H9 (cell line): ENCODE measurements at regions not wholly inside any gene's neighbourhood (a gene's known extent, or its start where the extent isn't known, plus 50 kb on each side); places are given as distances from the start of the nearest gene placed in this dataset.

ENCODE experiments used
- DNase-seq: peaks from one replicate; pipeline ENCODE4 v3.0.0-alpha.2; 2017
- H2AFZ ChIP-seq: one replicate; pipeline ENCODE4 v1.6.1; 2013; ENCODE audit warnings: mild to moderate bottlenecking, low read length, control low read depth, moderate library complexity
- H2AK5ac ChIP-seq: 2 replicates; pipeline ENCODE4 v1.6.1; 2013; ENCODE audit warnings: low read length, control low read depth, mixed read lengths; ENCODE audit not compliant: insufficient read length
- H2BK120ac ChIP-seq: one replicate; pipeline ENCODE4 v1.6.1; 2013; ENCODE audit warnings: low read depth, mild to moderate bottlenecking, low read length, control low read depth, inconsistent platforms; ENCODE audit not compliant: poor library complexity, severe bottlenecking
- H2BK12ac ChIP-seq: 2 replicates; pipeline ENCODE4 v1.6.1; 2013; ENCODE audit warnings: low read length, control low read depth, mixed read lengths, low read depth; ENCODE audit not compliant: insufficient read length
- H2BK15ac ChIP-seq: 2 replicates; pipeline ENCODE4 v1.6.1; 2013; ENCODE audit warnings: low read depth, low read length, control low read depth
- H2BK20ac ChIP-seq: one replicate; pipeline ENCODE4 v1.6.1; 2013; ENCODE audit warnings: low read depth, mild to moderate bottlenecking, low read length, control low read depth, inconsistent platforms; ENCODE audit not compliant: poor library complexity, severe bottlenecking
- H2BK5ac ChIP-seq: 2 replicates; pipeline ENCODE4 v1.6.1; 2013; ENCODE audit warnings: low read length, control low read depth, mixed read lengths; ENCODE audit not compliant: insufficient read length
- H3K14ac ChIP-seq: 2 replicates; pipeline ENCODE4 v1.6.1; 2013; ENCODE audit warnings: low read length, control low read depth; ENCODE audit not compliant: insufficient read depth
- H3K18ac ChIP-seq: 2 replicates; pipeline ENCODE4 v1.6.1; 2013; ENCODE audit warnings: low read depth, mild to moderate bottlenecking, mixed read lengths, low read length, control low read depth; ENCODE audit not compliant: insufficient read length
- H3K23ac ChIP-seq: 2 replicates; pipeline ENCODE4 v1.6.1; 2013; ENCODE audit warnings: low read length, control low read depth, mixed read lengths, low read depth; ENCODE audit not compliant: insufficient read length
- H3K23me2 ChIP-seq: 2 replicates; pipeline ENCODE4 v1.6.1; 2013; ENCODE audit warnings: low read depth, mild to moderate bottlenecking, mixed read lengths, low read length, control low read depth; ENCODE audit not compliant: insufficient read length, poor library complexity, severe bottlenecking
- H3K27ac ChIP-seq: 2 replicates; pipeline ENCODE4 v1.5.1; 2013; ENCODE audit warnings: low read length, control low read depth, mixed read lengths, low read depth; ENCODE audit not compliant: insufficient read length
- H3K27me3 ChIP-seq: 2 replicates; pipeline ENCODE4 v1.6.1; 2013; ENCODE audit warnings: low read length, control low read depth, inconsistent platforms; ENCODE audit not compliant: insufficient read depth
- H3K4ac ChIP-seq: 2 replicates; pipeline ENCODE4 v1.6.1; 2013; ENCODE audit warnings: low read depth, mild to moderate bottlenecking, control low read depth, inconsistent platforms, low read length, moderate library complexity
- H3K4me1 ChIP-seq: 2 replicates; pipeline ENCODE4 v1.6.1; 2013; ENCODE audit warnings: low read length, control low read depth, inconsistent platforms; ENCODE audit not compliant: insufficient read depth
- H3K4me2 ChIP-seq: 2 replicates; pipeline ENCODE4 v1.6.1; 2013; ENCODE audit warnings: low read length, control low read depth, mixed read lengths; ENCODE audit not compliant: insufficient read length, insufficient read depth
- H3K56ac ChIP-seq: 2 replicates; pipeline ENCODE4 v1.6.1; 2013; ENCODE audit warnings: low read depth, mild to moderate bottlenecking, mixed read lengths, low read length, control low read depth; ENCODE audit not compliant: insufficient read length
- H3K79me1 ChIP-seq: 2 replicates; pipeline ENCODE4 v1.6.1; 2013; ENCODE audit warnings: low read depth, mild to moderate bottlenecking, moderate library complexity, low read length, control low read depth, inconsistent platforms; ENCODE audit not compliant: insufficient read depth, poor library complexity, severe bottlenecking
- H3K79me2 ChIP-seq: 2 replicates; pipeline ENCODE4 v1.6.1; 2013; ENCODE audit warnings: low read length, control low read depth, inconsistent platforms; ENCODE audit not compliant: insufficient read depth
- H3K9ac ChIP-seq: 2 replicates; pipeline ENCODE4 v1.6.1; 2013; ENCODE audit warnings: low read length, control low read depth, mixed read lengths; ENCODE audit not compliant: insufficient read length; ENCODE audit errors: extremely low read depth
- H3K9me3 ChIP-seq: one replicate; pipeline ENCODE4 v1.6.1; 2013; ENCODE audit warnings: low read depth, low read length, inconsistent platforms; ENCODE audit not compliant: control insufficient read depth
- H3T11ph ChIP-seq: one replicate; pipeline ENCODE4 v1.6.1; 2013; ENCODE audit warnings: mild to moderate bottlenecking, low read length, control low read depth, inconsistent platforms
- H4K20me1 ChIP-seq: one replicate; pipeline ENCODE4 v1.6.1; 2013; ENCODE audit not compliant: control insufficient read depth, insufficient read length, insufficient read depth
- H4K5ac ChIP-seq: 2 replicates; pipeline ENCODE4 v1.6.1; 2013; ENCODE audit warnings: low read depth, mild to moderate bottlenecking, mixed read lengths, low read length, control low read depth; ENCODE audit not compliant: insufficient read length
- H4K8ac ChIP-seq: replicated peaks from 2 replicates; pipeline ENCODE4 v1.6.1; 2013; ENCODE audit warnings: low read length, control low read depth, mixed read lengths, low read depth; ENCODE audit not compliant: insufficient read length
- H4K91ac ChIP-seq: 2 replicates; pipeline ENCODE4 v1.6.1; 2013; ENCODE audit warnings: low read depth, mild to moderate bottlenecking, moderate library complexity, mixed read lengths, low read length, control low read depth; ENCODE audit not compliant: insufficient read length
- H3K27ac Mint-ChIP-seq, 3 experiments: 2 replicates in 2 of 3; 3 replicates in 1 of 3; pipeline ENCODE4 v1.8.0; 2020 to 2021; ENCODE audit warnings: mixed read lengths in 3 of 3, mild to moderate bottlenecking in 1 of 3, moderate library complexity in 1 of 3
- H3K27me3 Mint-ChIP-seq: 2 replicates; pipeline ENCODE4 v1.8.0; 2021; ENCODE audit warnings: low read depth, mild to moderate bottlenecking, moderate library complexity, mixed read lengths
- H3K36me3 Mint-ChIP-seq, 3 experiments: 2 replicates in 2 of 3; 3 replicates in 1 of 3; pipeline ENCODE4 v1.8.0; 2020 to 2021; ENCODE audit warnings: low read depth in 3 of 3, mixed read lengths in 3 of 3; ENCODE audit not compliant: insufficient read depth in 1 of 3
- H3K4me1 Mint-ChIP-seq, 2 experiments: 2 replicates each; pipeline ENCODE4 v1.8.0; 2020; ENCODE audit warnings: mixed read lengths in 2 of 2
- H3K4me3 Mint-ChIP-seq, 2 experiments: 2 replicates in 1 of 2; 3 replicates in 1 of 2; pipeline ENCODE4 v1.8.0; 2020 to 2021; ENCODE audit warnings: mild to moderate bottlenecking in 2 of 2, mixed read lengths in 2 of 2, moderate library complexity in 1 of 2
- H3K9me3 Mint-ChIP-seq, 2 experiments: 2 replicates in 1 of 2; 3 replicates in 1 of 2; pipeline ENCODE4 v1.8.0; 2020; ENCODE audit warnings: mild to moderate bottlenecking in 2 of 2, mixed read lengths in 2 of 2, moderate library complexity in 1 of 2
- CTCF ChIP-seq: fragments of 200-600 bp; sonication (generic); conservative IDR thresholded peaks from 3 replicates; pipeline ENCODE4 v1.8.0; 2021; ENCODE audit warnings: antibody characterized with exemption, mild to moderate bottlenecking
- WGBS: extraction: QIAGEN DNeasy Blood & Tissue Kit; methylation state at CpG from one replicate; pipeline ENCODE4 v1.1.7; 2013; ENCODE audit warnings: missing lambda C conversion rate, low lambda C conversion rate, mixed read lengths; ENCODE audit not compliant: insufficient read length; ENCODE audit errors: extremely low coverage; 5-methylcytosine and 5-hydroxymethylcytosine counted together

- Histone ChIP-seq H4K5ac (no peak overlapping the region), H3T11ph (no peak overlapping the region), H3K4me1 (no peaks in the 10 kb centered on the region), H3K18ac (no peak overlapping the region), H2BK12ac (no peak overlapping the region), H3K14ac (no peak overlapping the region), H3K9ac (no peak overlapping the region), H2BK20ac (no peak overlapping the region), H3K23me2 (no peaks in the 10 kb centered on the region), H4K8ac (no peak overlapping the region), H2AFZ (no peak overlapping the region), H3K9me3 (no peaks in the 10 kb centered on the region), H4K20me1 (no peaks in the 10 kb centered on the region), H3K4ac (no peak overlapping the region), H3K56ac (no peak overlapping the region), H2BK15ac (no peak overlapping the region), H3K23ac (no peak overlapping the region), H3K4me2 (no peak overlapping the region), H2BK5ac (no peak overlapping the region), H2BK120ac (no peak overlapping the region), H4K91ac (no peak overlapping the region), H2AK5ac (no peak overlapping the region), H3K79me1 (no peaks in the 10 kb centered on the region), H3K27ac (no peak overlapping the region), H3K27me3 (no peaks in the 10 kb centered on the region), H3K79me2 (no peaks in the 10 kb centered on the region)
- Mint-ChIP-seq H3K4me3 (no peak overlapping the region), H3K4me1 (no peaks in the 10 kb centered on the region), H3K27ac (no peak overlapping the region), H3K36me3 (no peaks in the 10 kb centered on the region), H3K27me3 (peaks cover 1% of the 10 kb centered on the region), H3K9me3 (no peaks in the 10 kb centered on the region; a peak in 1 of 5 replicates)
- WGBS = no CpG with 5 or more reads among the region's 1 CpG
- TF ChIP-seq CTCF = no peak
- no peak for DNase-seq
Measured at GRCh38 chr7:46169384-46169755, 248.3 kb upstream of the IGFBP3 start.
